HepG2 (cell line): ENCODE measurements at regions not wholly inside any gene's neighbourhood (a gene's known extent, or its start where the extent isn't known, plus 50 kb on each side); places are given as distances from the start of the nearest gene placed in this dataset.

Experiments
- ATAC-seq: fragments of 200-7000 bp; cut with Tn5 transposase; 3 replicates; pipeline ENCODE4 v1.9.1; 2020; ENCODE audit warnings: mild to moderate bottlenecking, moderate library complexity
- BruUV-seq: library from RNA; stranded (reverse); fragments of 400-500 nt; replicated peaks from 2 replicates; lab custom pipeline; 2021; lab: Mats Ljungman, UMichigan
- CTCF ChIA-PET: fragments of 300-600 bp; formaldehyde crosslinking; extraction: SDS; loops from one replicate; lab custom pipeline; 2021; ENCODE audit warnings: low total read pairs, inconsistent platforms, low intra/inter-chr PET ratio; lab: Yijun Ruan, JAX
- POLR2A ChIA-PET: fragments of 350-600 bp; sonication (Branson Sonifier 250); formaldehyde crosslinking; loops from one replicate; lab custom pipeline; 2020; ENCODE audit warnings: antibody characterized with exemption, inconsistent platforms; lab: Yijun Ruan, JAX
- DNase-seq: peaks from one replicate; pipeline ENCODE4 v3.0.0-alpha.2; 2015; ENCODE audit warnings: low spot score
- FAIRE-seq: peaks from 3 replicates; lab custom pipeline; 2011; peaks lifted over from hg19 to GRCh38; lab: Jason Lieb, UNC
- H2AFZ ChIP-seq: one replicate; pipeline ENCODE4 v1.6.1; 2011; ENCODE audit warnings: low read length, inconsistent platforms
- H3K27ac ChIP-seq: fragments of 300-600 bp; 3 replicates; pipeline ENCODE4 v1.8.0; 2011; ENCODE audit warnings: mixed run types, mild to moderate bottlenecking, mixed read lengths, low read length, inconsistent platforms; ENCODE audit not compliant: insufficient read depth; ENCODE audit errors: extremely low read length
- H3K27me3 ChIP-seq, 2 experiments: fragments of 200-600 bp in 1 of 2; 2 replicates in 1 of 2; 3 replicates in 1 of 2; pipeline versions ENCODE4 v1.6.0 to v1.8.0; 2011; ENCODE audit warnings: low read length in 2 of 2, mild to moderate bottlenecking in 2 of 2, moderate library complexity in 2 of 2, inconsistent platforms in 1 of 2; ENCODE audit not compliant: insufficient read depth in 2 of 2, control insufficient read depth in 1 of 2
- H3K36me3 ChIP-seq, 2 experiments: fragments of 200-600 bp in 1 of 2; replicated peaks in 1 of 2; 2 replicates in 1 of 2; 3 replicates in 1 of 2; pipeline versions ENCODE4 v1.5.1 to v1.8.0; 2011; ENCODE audit warnings: low read length in 2 of 2, inconsistent platforms in 1 of 2; ENCODE audit not compliant: insufficient read depth in 2 of 2, control insufficient read depth in 1 of 2
- H3K4me1 ChIP-seq: 2 replicates; pipeline ENCODE4 v1.5.1; 2012; ENCODE audit warnings: low read length, inconsistent platforms; ENCODE audit not compliant: insufficient read depth
- H3K4me2 ChIP-seq: 2 replicates; pipeline ENCODE4 v1.6.0; 2011; ENCODE audit warnings: low read depth, low read length, inconsistent platforms
- H3K4me3 ChIP-seq, 3 experiments: fragments of 200-600 bp in 1 of 3; sonication (generic), shearing (Covaris generic) in 1 of 3; replicated peaks in 1 of 3; 2 replicates each; pipeline ENCODE4 v1.5.1; 2011 to 2016; ENCODE audit warnings: low read length in 3 of 3, inconsistent platforms in 2 of 3, low read depth in 2 of 3, mild to moderate bottlenecking in 2 of 3, control low read depth in 1 of 3, mixed read lengths in 1 of 3; ENCODE audit not compliant: insufficient read depth in 1 of 3
- H3K79me2 ChIP-seq: one replicate; pipeline ENCODE4 v1.6.1; 2011; ENCODE audit warnings: low read length, inconsistent platforms; ENCODE audit not compliant: insufficient read depth
- H3K9ac ChIP-seq: 2 replicates; pipeline ENCODE4 v1.6.0; 2011; ENCODE audit warnings: mild to moderate bottlenecking, low read depth, low read length, inconsistent platforms; ENCODE audit not compliant: insufficient read depth
- H3K9me3 ChIP-seq: 2 replicates; pipeline ENCODE4 v1.5.1; 2012; ENCODE audit warnings: mild to moderate bottlenecking, low read length
- H4K20me1 ChIP-seq: 2 replicates; pipeline ENCODE4 v1.6.0; 2011; ENCODE audit warnings: inconsistent platforms, mild to moderate bottlenecking, low read length, moderate library complexity; ENCODE audit not compliant: insufficient read depth
- ATF3 ChIP-seq: sonication (generic); formaldehyde crosslinking; IDR thresholded peaks from 2 replicates; pipeline ENCODE4 v1.4.0; 2020; ENCODE audit warnings: missing genetic modification reagents
- CREB1 ChIP-seq, 2 experiments: fragments of 450-650 bp in 1 of 2; IDR thresholded peaks; 2 replicates each; pipeline ENCODE4 v1.6.1; 2016 to 2017; ENCODE audit warnings: control low read depth in 1 of 2, mild to moderate bottlenecking in 1 of 2, missing compliant biosample characterization in 1 of 2, missing genetic modification characterization in 1 of 2
- EHMT2 ChIP-seq: fragments of 200-600 bp; sonication (generic); IDR thresholded peaks from 2 replicates; pipeline ENCODE4 v1.7.0; 2017; ENCODE audit warnings: antibody characterized with exemption, low read depth, low read length, borderline replicate concordance
- ELF4 ChIP-seq: sonication (generic); formaldehyde crosslinking; IDR thresholded peaks from 2 replicates; pipeline ENCODE4 v1.5.0; 2020; ENCODE audit warnings: missing genetic modification reagents, mild to moderate bottlenecking, moderate library complexity, borderline replicate concordance
- JUN ChIP-seq: sonication (generic); formaldehyde crosslinking; IDR thresholded peaks from 2 replicates; pipeline ENCODE4 v1.4.0; 2020; ENCODE audit warnings: mild to moderate bottlenecking, missing genetic modification reagents
- MXI1 ChIP-seq: IDR thresholded peaks from 3 replicates; pipeline ENCODE4 v1.6.1; 2012; ENCODE audit warnings: low read depth, low read length, inconsistent platforms, borderline replicate concordance
- NAIF1 ChIP-seq: sonication (generic); formaldehyde crosslinking; IDR thresholded peaks from 2 replicates; pipeline ENCODE4 v1.5.0; 2020; ENCODE audit warnings: mild to moderate bottlenecking, missing genetic modification reagents, borderline replicate concordance
- PITX1 ChIP-seq: sonication (generic); formaldehyde crosslinking; IDR thresholded peaks from 2 replicates; pipeline ENCODE4 v1.5.1; 2020; ENCODE audit warnings: mild to moderate bottlenecking, missing genetic modification reagents
- SIX4 ChIP-seq: sonication (generic); formaldehyde crosslinking; IDR thresholded peaks from 2 replicates; pipeline ENCODE4 v1.4.0; 2020; ENCODE audit warnings: missing genetic modification reagents
- TIGD3 ChIP-seq: sonication (generic); formaldehyde crosslinking; IDR thresholded peaks from 2 replicates; pipeline ENCODE4 v1.5.1; 2020; ENCODE audit warnings: mild to moderate bottlenecking, missing genetic modification reagents, borderline replicate concordance
- ZBTB8A ChIP-seq: sonication (generic); formaldehyde crosslinking; IDR thresholded peaks from 2 replicates; pipeline ENCODE4 v1.4.0; 2020; ENCODE audit warnings: mild to moderate bottlenecking, low read depth, missing genetic modification reagents, borderline replicate concordance
- ZFP91 ChIP-seq: sonication (generic); formaldehyde crosslinking; IDR thresholded peaks from 2 replicates; pipeline ENCODE4 v1.9.0; 2022; ENCODE audit warnings: missing genetic modification reagents, mild to moderate bottlenecking, borderline replicate concordance
- ZNF333 ChIP-seq: sonication (generic); formaldehyde crosslinking; IDR thresholded peaks from 2 replicates; pipeline ENCODE4 v1.4.0; 2020; ENCODE audit warnings: mild to moderate bottlenecking, missing genetic modification reagents, borderline replicate concordance
- WGBS: methylation state at CpG from one replicate; pipeline ENCODE4 v1.1.6; 2017; ENCODE audit warnings: low lambda C conversion rate; 5-methylcytosine and 5-hydroxymethylcytosine counted together
- in situ Hi-C: cut with HindIII; loops from 2 replicates; pipeline ENCODE4 v1.10.0; 2017; ENCODE audit warnings: low pct_unique_long_range_greater_than_20kb; ENCODE audit not compliant: extremely low pct_ligation_motif_present
- intact Hi-C: fragments of 100-400 bp; cut with micrococcal nuclease; formaldehyde crosslinking; loops from one replicate; pipeline ENCODE4 v1.10.0; 2022; ENCODE audit not compliant: unreplicated experiment

- H4K20me1 ChIP-seq: no peaks in the 10 kb centered on the region
- H3K4me3 ChIP-seq: no peak overlapping the region
- peaks cover 0 to 2% of the 10 kb centered on the region in 2 experiments; a peak in 1 of 5 replicates for H3K27me3 ChIP-seq
- FAIRE-seq: no peak
- no peak overlapping the region for H3K27ac ChIP-seq
- no peaks in the 10 kb centered on the region for H3K79me2 ChIP-seq
- no TSS peak for BruUV-seq
- 23% methylated on average over 3 of the region's 3 CpGs for whole genome bisulfite sequencing
- ChIA-PET CTCF (no interaction called here), POLR2A (no interaction called here)
- intact Hi-C loops: loop anchor here (10.0 kb wide), 1 partner anchor 83 kb away; the partner anchor contains the start of gene KRAS
- no peaks in the 10 kb centered on the region for H3K4me1 ChIP-seq
- H3K36me3 ChIP-seq: no peaks in the 10 kb centered on the region
- no peak for ATAC-seq
- in situ Hi-C loops: no loop called here
- H3K9ac ChIP-seq: no peak overlapping the region
- no peak overlapping the region for H2AFZ ChIP-seq
- H3K9me3 ChIP-seq: no peaks in the 10 kb centered on the region
- DNase-seq: no peak
- TF ChIP-seq TIGD3 (CRISPR knock-in tag) (no peak), SIX4 (CRISPR knock-in tag) (no peak), CREB1 (IDR thresholded peaks at IDR 0.05) (peak; percentile 52; the same call in 1 of the 2 replicates), CREB1 (CRISPR knock-in tag; IDR thresholded peaks at IDR 0.05) (no peak)
- H3K4me2 ChIP-seq: no peak overlapping the region
Measured at GRCh38 chr12:25337916-25338315, 87.2 kb upstream of the KRAS start.

GRCh38 chr12:25332143-25332542 is 81.4 kb upstream of the KRAS start:
- no peak overlapping the region for H2AFZ ChIP-seq
- FAIRE-seq: no peak
- H3K27ac ChIP-seq: no peak overlapping the region
- ATAC-seq: no peak
- no peak for DNase-seq
- H3K4me3 ChIP-seq: no peak overlapping the region
- intact Hi-C loops (loop anchor here (10.0 kb wide), 1 partner anchor 77 kb away; the partner anchor contains the start of gene KRAS), in situ Hi-C loops (no loop called here)
- H3K36me3 ChIP-seq: no peaks in the 10 kb centered on the region
- no peaks in the 10 kb centered on the region for H3K27me3 ChIP-seq
- no peak overlapping the region for H3K9ac ChIP-seq
- no peaks in the 10 kb centered on the region for H3K79me2 ChIP-seq
- CTCF ChIA-PET: no interaction called here
- no peak overlapping the region for H3K4me2 ChIP-seq
- no peaks in the 10 kb centered on the region for H3K4me1 ChIP-seq
- H4K20me1 ChIP-seq: no peaks in the 10 kb centered on the region
- no TSS peak for BruUV-seq
- TF ChIP-seq ZNF333 (CRISPR knock-in tag): no peak
- no peak for TF ChIP-seq ZFP91 (CRISPR knock-in tag)
- no peak for TF ChIP-seq PITX1 (CRISPR knock-in tag)
- TF ChIP-seq ZBTB8A (CRISPR knock-in tag): no peak
- no peak for TF ChIP-seq MXI1
- no peak for TF ChIP-seq ELF4 (CRISPR knock-in tag)
- no peak for TF ChIP-seq JUN (CRISPR knock-in tag)
- no peak for TF ChIP-seq ATF3
- no peak for TF ChIP-seq NAIF1 (CRISPR knock-in tag)
- TF ChIP-seq EHMT2: no peak
- no peaks in the 10 kb centered on the region for H3K9me3 ChIP-seq
- WGBS: 15% methylated on average over 3 of the region's 3 CpGs
- POLR2A ChIA-PET: no interaction called here
